GM23338 (cell line): ENCODE measurements at regions not wholly inside any gene's neighbourhood (a gene's known extent, or its start where the extent isn't known, plus 50 kb on each side); places are given as distances from the start of the nearest gene placed in this dataset.

Experiments used
- ATAC-seq: fragments of 200-7000 bp; cut with Tn5 transposase; 3 replicates; pipeline ENCODE4 v1.9.1; 2020
- DNase-seq: peaks from one replicate; pipeline ENCODE4 v3.0.0-alpha.2; 2015; ENCODE audit warnings: low spot score
- H2AFZ ChIP-seq: fragments of 200-600 bp; sonication (generic); 2 replicates; pipeline ENCODE4 v1.8.0; 2016; ENCODE audit warnings: antibody characterized with exemption, mild to moderate bottlenecking, moderate library complexity
- H3F3A ChIP-seq: fragments of 200-600 bp; sonication (generic); replicated peaks from 2 replicates; pipeline ENCODE4 v1.8.0; 2017; ENCODE audit warnings: antibody characterized with exemption, mixed run types, low read depth
- H3K27ac ChIP-seq: fragments of 200-600 bp; sonication (generic); 2 replicates; pipeline ENCODE4 v1.6.1; 2016; ENCODE audit warnings: low read depth
- H3K27me3 ChIP-seq: fragments of 200-600 bp; sonication (generic); 2 replicates; pipeline ENCODE4 v1.8.0; 2016; ENCODE audit warnings: mild to moderate bottlenecking, mixed run types, moderate library complexity; ENCODE audit not compliant: insufficient read depth
- H3K36me3 ChIP-seq: fragments of 200-600 bp; sonication (generic); 2 replicates; pipeline ENCODE4 v1.8.0; 2016; ENCODE audit warnings: mild to moderate bottlenecking; ENCODE audit not compliant: insufficient read depth
- H3K4me1 ChIP-seq: fragments of 200-600 bp; sonication (generic); 2 replicates; pipeline ENCODE4 v1.8.0; 2016; ENCODE audit warnings: mild to moderate bottlenecking, moderate library complexity; ENCODE audit not compliant: insufficient read depth
- H3K4me2 ChIP-seq: fragments of 200-600 bp; sonication (generic); 2 replicates; pipeline ENCODE4 v1.7.1; 2017; ENCODE audit warnings: mixed run types
- H3K4me3 ChIP-seq: fragments of 200-600 bp; sonication (generic); 2 replicates; pipeline ENCODE4 v1.6.1; 2016; ENCODE audit warnings: mixed run types
- H3K79me2 ChIP-seq: fragments of 200-600 bp; sonication (generic); replicated peaks from 2 replicates; pipeline ENCODE4 v1.8.0; 2017; ENCODE audit warnings: mild to moderate bottlenecking; ENCODE audit not compliant: insufficient read depth
- H3K9me2 ChIP-seq: fragments of 200-600 bp; sonication (generic); 2 replicates; pipeline ENCODE4 v1.8.0; 2017; ENCODE audit not compliant: insufficient read depth
- H4K20me1 ChIP-seq: fragments of 200-600 bp; sonication (generic); replicated peaks from 2 replicates; pipeline ENCODE4 v1.8.0; 2017; ENCODE audit warnings: mild to moderate bottlenecking; ENCODE audit not compliant: insufficient read depth
- H3K27ac Mint-ChIP-seq: 2 replicates; pipeline ENCODE4 v1.8.0; 2020; ENCODE audit warnings: inconsistent platforms, mild to moderate bottlenecking, moderate library complexity, mixed read lengths
- H3K27me3 Mint-ChIP-seq: 3 replicates; pipeline ENCODE4 v1.8.0; 2022; ENCODE audit warnings: low read depth, mild to moderate bottlenecking, moderate library complexity, mixed read lengths, inconsistent platforms; ENCODE audit not compliant: insufficient read depth, poor library complexity
- H3K36me3 Mint-ChIP-seq: 3 replicates; pipeline ENCODE4 v1.8.0; 2021; ENCODE audit warnings: low read depth, mild to moderate bottlenecking, inconsistent platforms, moderate library complexity, mixed read lengths
- H3K4me1 Mint-ChIP-seq: 3 replicates; pipeline ENCODE4 v1.8.0; 2020; ENCODE audit warnings: mild to moderate bottlenecking, inconsistent platforms, mixed read lengths
- H3K4me3 Mint-ChIP-seq: 3 replicates; pipeline ENCODE4 v1.8.0; 2021; ENCODE audit warnings: moderate library complexity, mild to moderate bottlenecking, inconsistent platforms, mixed read lengths
- H3K9me3 Mint-ChIP-seq: 3 replicates; pipeline ENCODE4 v1.8.0; 2020; ENCODE audit warnings: moderate library complexity, mild to moderate bottlenecking, inconsistent platforms, mixed read lengths
- CREB1 ChIP-seq: fragments of 250-450 bp; sonication (Bioruptor Pico); IDR thresholded peaks from 2 replicates; pipeline ENCODE4 v1.5.0; 2020; ENCODE audit warnings: low read depth, mild to moderate bottlenecking, moderate library complexity
- EZH2 ChIP-seq: fragments of 200-600 bp; sonication (generic); IDR thresholded peaks from one replicate; pipeline ENCODE4 v1.8.0; 2017; ENCODE audit warnings: antibody characterized with exemption, mild to moderate bottlenecking, low read depth; ENCODE audit not compliant: unreplicated experiment
- EZH2phosphoT487 ChIP-seq: fragments of 200-600 bp; sonication (generic); IDR thresholded peaks from one replicate; pipeline ENCODE4 v1.8.1; 2018; ENCODE audit warnings: antibody characterized with exemption; ENCODE audit not compliant: unreplicated experiment
- JUNB ChIP-seq: IDR thresholded peaks from one replicate; pipeline ENCODE4 v1.6.1; 2016; ENCODE audit warnings: antibody characterized with exemption; ENCODE audit not compliant: unreplicated experiment
- NANOG ChIP-seq: IDR thresholded peaks from 2 replicates; pipeline ENCODE4 v1.6.1; 2016; ENCODE audit warnings: antibody characterized with exemption, borderline replicate concordance
- POLR2AphosphoS5 ChIP-seq: IDR thresholded peaks from 2 replicates; pipeline ENCODE4 v1.6.1; 2016; ENCODE audit warnings: antibody characterized with exemption, low read depth
- STAT1 ChIP-seq: IDR thresholded peaks from one replicate; pipeline ENCODE4 v1.6.1; 2016; ENCODE audit warnings: antibody characterized with exemption; ENCODE audit not compliant: unreplicated experiment
- ZNF114 ChIP-seq: fragments of 250-450 bp; sonication (Bioruptor Pico); IDR thresholded peaks from 2 replicates; pipeline ENCODE4 v1.5.0; 2020; ENCODE audit warnings: mild to moderate bottlenecking, moderate library complexity
- ZNF331 ChIP-seq: fragments of 250-450 bp; sonication (Bioruptor Pico); IDR thresholded peaks from 2 replicates; pipeline ENCODE4 v1.5.0; 2020; ENCODE audit warnings: low read depth, mild to moderate bottlenecking, moderate library complexity
- TF ChIP-seq, protein P1 (sequence below), 2 experiments: fragments of 200-600 bp in 1 of 2; sonication (generic) in 1 of 2; conservative IDR thresholded peaks; 2 replicates each; pipeline versions ENCODE4 v1.5.1 to v1.6.1; 2016 to 2017; ENCODE audit warnings: antibody characterized with exemption in 2 of 2, low read depth in 2 of 2, mild to moderate bottlenecking in 2 of 2, moderate library complexity in 1 of 2
- TF ChIP-seq, protein P2 (sequence below): IDR thresholded peaks from one replicate; pipeline ENCODE4 v1.6.1; 2018; ENCODE audit warnings: antibody characterized with exemption; ENCODE audit not compliant: unreplicated experiment
- TF ChIP-seq, protein P3 (sequence below): IDR thresholded peaks from 2 replicates; pipeline ENCODE4 v1.6.1; 2016; ENCODE audit warnings: antibody characterized with exemption
- TF ChIP-seq, protein P4 (sequence below): fragments of 250-450 bp; sonication (Bioruptor Pico); IDR thresholded peaks from 2 replicates; pipeline ENCODE4 v1.5.0; 2020; ENCODE audit warnings: mild to moderate bottlenecking, moderate library complexity

DNA sequence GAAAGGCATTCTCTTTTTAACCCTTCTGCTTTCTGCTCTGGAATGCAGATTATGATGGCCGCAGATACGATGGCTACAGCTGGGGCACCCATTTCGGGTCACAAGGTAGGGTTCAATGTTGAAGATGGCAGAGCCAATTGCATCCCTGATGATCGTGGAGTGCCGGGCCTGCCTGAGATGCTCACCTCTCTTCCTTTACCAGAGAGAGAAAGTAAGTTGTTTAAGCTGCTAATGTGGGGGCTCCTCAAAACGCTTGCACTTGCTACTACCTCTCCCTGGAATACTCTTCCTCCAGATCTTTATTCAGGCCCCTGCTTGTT, 50.8 kb upstream of the PRDM11 start:
- H3K4me2 ChIP-seq = no peak overlapping the region
- Mint-ChIP-seq H3K27ac (no peak overlapping the region), H3K27me3 (peaks cover 15% of the 10 kb centered on the region), H3K4me1 (peaks cover 46% of the 10 kb centered on the region), H3K36me3 (no peaks in the 10 kb centered on the region), H3K9me3 (no peaks in the 10 kb centered on the region; the same call in 2 of the 3 replicates), H3K4me3 (no peak overlapping the region)
- H3K79me2 ChIP-seq = no peaks in the 10 kb centered on the region
- TF ChIP-seq NANOG = no peak
- no peak for TF ChIP-seq EZH2phosphoT487
- no peak for TF ChIP-seq POLR2AphosphoS5
- no peak for TF ChIP-seq JUNB
- TF ChIP-seq, protein P1, sequence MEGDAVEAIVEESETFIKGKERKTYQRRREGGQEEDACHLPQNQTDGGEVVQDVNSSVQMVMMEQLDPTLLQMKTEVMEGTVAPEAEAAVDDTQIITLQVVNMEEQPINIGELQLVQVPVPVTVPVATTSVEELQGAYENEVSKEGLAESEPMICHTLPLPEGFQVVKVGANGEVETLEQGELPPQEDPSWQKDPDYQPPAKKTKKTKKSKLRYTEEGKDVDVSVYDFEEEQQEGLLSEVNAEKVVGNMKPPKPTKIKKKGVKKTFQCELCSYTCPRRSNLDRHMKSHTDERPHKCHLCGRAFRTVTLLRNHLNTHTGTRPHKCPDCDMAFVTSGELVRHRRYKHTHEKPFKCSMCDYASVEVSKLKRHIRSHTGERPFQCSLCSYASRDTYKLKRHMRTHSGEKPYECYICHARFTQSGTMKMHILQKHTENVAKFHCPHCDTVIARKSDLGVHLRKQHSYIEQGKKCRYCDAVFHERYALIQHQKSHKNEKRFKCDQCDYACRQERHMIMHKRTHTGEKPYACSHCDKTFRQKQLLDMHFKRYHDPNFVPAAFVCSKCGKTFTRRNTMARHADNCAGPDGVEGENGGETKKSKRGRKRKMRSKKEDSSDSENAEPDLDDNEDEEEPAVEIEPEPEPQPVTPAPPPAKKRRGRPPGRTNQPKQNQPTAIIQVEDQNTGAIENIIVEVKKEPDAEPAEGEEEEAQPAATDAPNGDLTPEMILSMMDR (conservative IDR thresholded peaks at IDR 0.05; ENCODE audit: low read depth in 2 of 2) = no peak
- no peak for TF ChIP-seq ZNF331 (CRISPR knock-in tag)
- TF ChIP-seq, protein P2, sequence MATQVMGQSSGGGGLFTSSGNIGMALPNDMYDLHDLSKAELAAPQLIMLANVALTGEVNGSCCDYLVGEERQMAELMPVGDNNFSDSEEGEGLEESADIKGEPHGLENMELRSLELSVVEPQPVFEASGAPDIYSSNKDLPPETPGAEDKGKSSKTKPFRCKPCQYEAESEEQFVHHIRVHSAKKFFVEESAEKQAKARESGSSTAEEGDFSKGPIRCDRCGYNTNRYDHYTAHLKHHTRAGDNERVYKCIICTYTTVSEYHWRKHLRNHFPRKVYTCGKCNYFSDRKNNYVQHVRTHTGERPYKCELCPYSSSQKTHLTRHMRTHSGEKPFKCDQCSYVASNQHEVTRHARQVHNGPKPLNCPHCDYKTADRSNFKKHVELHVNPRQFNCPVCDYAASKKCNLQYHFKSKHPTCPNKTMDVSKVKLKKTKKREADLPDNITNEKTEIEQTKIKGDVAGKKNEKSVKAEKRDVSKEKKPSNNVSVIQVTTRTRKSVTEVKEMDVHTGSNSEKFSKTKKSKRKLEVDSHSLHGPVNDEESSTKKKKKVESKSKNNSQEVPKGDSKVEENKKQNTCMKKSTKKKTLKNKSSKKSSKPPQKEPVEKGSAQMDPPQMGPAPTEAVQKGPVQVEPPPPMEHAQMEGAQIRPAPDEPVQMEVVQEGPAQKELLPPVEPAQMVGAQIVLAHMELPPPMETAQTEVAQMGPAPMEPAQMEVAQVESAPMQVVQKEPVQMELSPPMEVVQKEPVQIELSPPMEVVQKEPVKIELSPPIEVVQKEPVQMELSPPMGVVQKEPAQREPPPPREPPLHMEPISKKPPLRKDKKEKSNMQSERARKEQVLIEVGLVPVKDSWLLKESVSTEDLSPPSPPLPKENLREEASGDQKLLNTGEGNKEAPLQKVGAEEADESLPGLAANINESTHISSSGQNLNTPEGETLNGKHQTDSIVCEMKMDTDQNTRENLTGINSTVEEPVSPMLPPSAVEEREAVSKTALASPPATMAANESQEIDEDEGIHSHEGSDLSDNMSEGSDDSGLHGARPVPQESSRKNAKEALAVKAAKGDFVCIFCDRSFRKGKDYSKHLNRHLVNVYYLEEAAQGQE = no peak
- no peak for TF ChIP-seq CREB1
- TF ChIP-seq ZNF114 (CRISPR knock-in tag) = no peak
- TF ChIP-seq, protein P3, sequence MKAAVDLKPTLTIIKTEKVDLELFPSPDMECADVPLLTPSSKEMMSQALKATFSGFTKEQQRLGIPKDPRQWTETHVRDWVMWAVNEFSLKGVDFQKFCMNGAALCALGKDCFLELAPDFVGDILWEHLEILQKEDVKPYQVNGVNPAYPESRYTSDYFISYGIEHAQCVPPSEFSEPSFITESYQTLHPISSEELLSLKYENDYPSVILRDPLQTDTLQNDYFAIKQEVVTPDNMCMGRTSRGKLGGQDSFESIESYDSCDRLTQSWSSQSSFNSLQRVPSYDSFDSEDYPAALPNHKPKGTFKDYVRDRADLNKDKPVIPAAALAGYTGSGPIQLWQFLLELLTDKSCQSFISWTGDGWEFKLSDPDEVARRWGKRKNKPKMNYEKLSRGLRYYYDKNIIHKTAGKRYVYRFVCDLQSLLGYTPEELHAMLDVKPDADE = no peak
- TF ChIP-seq STAT1 = no peak
- no peak for TF ChIP-seq EZH2
- TF ChIP-seq, protein P4, sequence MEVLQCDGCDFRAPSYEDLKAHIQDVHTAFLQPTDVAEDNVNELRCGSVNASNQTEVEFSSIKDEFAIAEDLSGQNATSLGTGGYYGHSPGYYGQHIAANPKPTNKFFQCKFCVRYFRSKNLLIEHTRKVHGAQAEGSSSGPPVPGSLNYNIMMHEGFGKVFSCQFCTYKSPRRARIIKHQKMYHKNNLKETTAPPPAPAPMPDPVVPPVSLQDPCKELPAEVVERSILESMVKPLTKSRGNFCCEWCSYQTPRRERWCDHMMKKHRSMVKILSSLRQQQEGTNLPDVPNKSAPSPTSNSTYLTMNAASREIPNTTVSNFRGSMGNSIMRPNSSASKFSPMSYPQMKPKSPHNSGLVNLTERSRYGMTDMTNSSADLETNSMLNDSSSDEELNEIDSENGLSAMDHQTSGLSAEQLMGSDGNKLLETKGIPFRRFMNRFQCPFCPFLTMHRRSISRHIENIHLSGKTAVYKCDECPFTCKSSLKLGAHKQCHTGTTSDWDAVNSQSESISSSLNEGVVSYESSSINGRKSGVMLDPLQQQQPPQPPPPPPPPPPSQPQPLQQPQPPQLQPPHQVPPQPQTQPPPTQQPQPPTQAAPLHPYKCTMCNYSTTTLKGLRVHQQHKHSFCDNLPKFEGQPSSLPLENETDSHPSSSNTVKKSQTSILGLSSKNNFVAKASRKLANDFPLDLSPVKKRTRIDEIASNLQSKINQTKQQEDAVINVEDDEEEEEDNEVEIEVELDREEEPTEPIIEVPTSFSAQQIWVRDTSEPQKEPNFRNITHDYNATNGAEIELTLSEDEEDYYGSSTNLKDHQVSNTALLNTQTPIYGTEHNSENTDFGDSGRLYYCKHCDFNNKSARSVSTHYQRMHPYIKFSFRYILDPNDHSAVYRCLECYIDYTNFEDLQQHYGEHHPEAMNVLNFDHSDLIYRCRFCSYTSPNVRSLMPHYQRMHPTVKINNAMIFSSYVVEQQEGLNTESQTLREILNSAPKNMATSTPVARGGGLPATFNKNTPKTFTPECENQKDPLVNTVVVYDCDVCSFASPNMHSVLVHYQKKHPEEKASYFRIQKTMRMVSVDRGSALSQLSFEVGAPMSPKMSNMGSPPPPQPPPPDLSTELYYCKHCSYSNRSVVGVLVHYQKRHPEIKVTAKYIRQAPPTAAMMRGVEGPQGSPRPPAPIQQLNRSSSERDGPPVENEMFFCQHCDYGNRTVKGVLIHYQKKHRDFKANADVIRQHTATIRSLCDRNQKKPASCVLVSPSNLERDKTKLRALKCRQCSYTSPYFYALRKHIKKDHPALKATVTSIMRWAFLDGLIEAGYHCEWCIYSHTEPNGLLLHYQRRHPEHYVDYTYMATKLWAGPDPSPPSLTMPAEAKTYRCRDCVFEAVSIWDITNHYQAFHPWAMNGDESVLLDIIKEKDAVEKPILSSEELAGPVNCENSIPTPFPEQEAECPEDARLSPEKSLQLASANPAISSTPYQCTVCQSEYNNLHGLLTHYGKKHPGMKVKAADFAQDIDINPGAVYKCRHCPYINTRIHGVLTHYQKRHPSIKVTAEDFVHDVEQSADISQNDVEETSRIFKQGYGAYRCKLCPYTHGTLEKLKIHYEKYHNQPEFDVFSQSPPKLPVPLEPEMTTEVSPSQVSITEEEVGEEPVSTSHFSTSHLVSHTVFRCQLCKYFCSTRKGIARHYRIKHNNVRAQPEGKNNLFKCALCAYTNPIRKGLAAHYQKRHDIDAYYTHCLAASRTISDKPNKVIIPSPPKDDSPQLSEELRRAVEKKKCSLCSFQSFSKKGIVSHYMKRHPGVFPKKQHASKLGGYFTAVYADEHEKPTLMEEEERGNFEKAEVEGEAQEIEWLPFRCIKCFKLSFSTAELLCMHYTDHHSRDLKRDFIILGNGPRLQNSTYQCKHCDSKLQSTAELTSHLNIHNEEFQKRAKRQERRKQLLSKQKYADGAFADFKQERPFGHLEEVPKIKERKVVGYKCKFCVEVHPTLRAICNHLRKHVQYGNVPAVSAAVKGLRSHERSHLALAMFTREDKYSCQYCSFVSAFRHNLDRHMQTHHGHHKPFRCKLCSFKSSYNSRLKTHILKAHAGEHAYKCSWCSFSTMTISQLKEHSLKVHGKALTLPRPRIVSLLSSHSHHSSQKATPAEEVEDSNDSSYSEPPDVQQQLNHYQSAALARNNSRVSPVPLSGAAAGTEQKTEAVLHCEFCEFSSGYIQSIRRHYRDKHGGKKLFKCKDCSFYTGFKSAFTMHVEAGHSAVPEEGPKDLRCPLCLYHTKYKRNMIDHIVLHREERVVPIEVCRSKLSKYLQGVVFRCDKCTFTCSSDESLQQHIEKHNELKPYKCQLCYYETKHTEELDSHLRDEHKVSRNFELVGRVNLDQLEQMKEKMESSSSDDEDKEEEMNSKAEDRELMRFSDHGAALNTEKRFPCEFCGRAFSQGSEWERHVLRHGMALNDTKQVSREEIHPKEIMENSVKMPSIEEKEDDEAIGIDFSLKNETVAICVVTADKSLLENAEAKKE (CRISPR knock-in tag) = no peak
- H3K9me2 ChIP-seq = no peaks in the 10 kb centered on the region
- DNase-seq (no peak), ATAC-seq (no peak)
- H3K4me3 ChIP-seq = no peak overlapping the region
- no peak overlapping the region for H3K27ac ChIP-seq
- H3K27me3 ChIP-seq = no peaks in the 10 kb centered on the region
- no peaks in the 10 kb centered on the region for H3F3A ChIP-seq
- peaks cover 15% of the 10 kb centered on the region for H3K4me1 ChIP-seq
- H3K36me3 ChIP-seq = no peaks in the 10 kb centered on the region
- H2AFZ ChIP-seq = no peak overlapping the region
- H4K20me1 ChIP-seq = no peaks in the 10 kb centered on the region
